Heart left ventricle (tissue), 16 donors: ENCODE measurements at regions not wholly inside any gene's neighbourhood (a gene's known extent, or its start where the extent isn't known, plus 50 kb on each side); places are given as distances from the start of the nearest gene placed in this dataset.

Experiments
- ATAC-seq, 4 donors: fragments of 200-7000 bp; cut with Tn5 transposase; one replicate each; pipeline ENCODE4 v1.9.1; 2020 to 2022; ENCODE audit warnings: moderate library complexity in 4 of 4, mild to moderate bottlenecking in 3 of 4, moderate number of reproducible peaks in 1 of 4
- DNase-seq, 5 donors: peaks; one replicate each; pipeline ENCODE4 v3.0.0-alpha.2; 2020
- H3K27ac ChIP-seq, 12 donors: fragments of 200-600 bp; sonication (generic) in 4 of 12; one replicate each; pipeline versions ENCODE4 v1.5.0 to v1.8.0; 2016 to 2022; ENCODE audit warnings: mild to moderate bottlenecking in 2 of 12
- H3K27me3 ChIP-seq, 9 donors: fragments of 200-600 bp; sonication (generic) in 2 of 9; one replicate each; pipeline versions ENCODE4 v1.5.1 to v1.8.0; 2016 to 2022; ENCODE audit warnings: mild to moderate bottlenecking in 3 of 9
- H3K36me3 ChIP-seq, 9 donors: fragments of 200-600 bp; sonication (generic) in 2 of 9; one replicate each; pipeline versions ENCODE4 v1.5.0 to v1.8.0; 2018 to 2022; ENCODE audit warnings: mild to moderate bottlenecking in 2 of 9
- H3K4me1 ChIP-seq, 12 donors: fragments of 200-600 bp; sonication (generic) in 4 of 12; one replicate each; pipeline versions ENCODE4 v1.5.0 to v1.8.0; 2016 to 2022; ENCODE audit warnings: mild to moderate bottlenecking in 3 of 12
- H3K4me3 ChIP-seq, 12 donors: fragments of 200-600 bp; sonication (generic) in 4 of 12; one replicate each; pipeline versions ENCODE4 v1.5.0 to v1.8.0; 2017 to 2022; ENCODE audit warnings: mild to moderate bottlenecking in 9 of 12, moderate library complexity in 4 of 12
- H3K9me3 ChIP-seq, 12 donors: fragments of 200-600 bp; sonication (generic) in 4 of 12; one replicate each; pipeline versions ENCODE4 v1.5.0 to v1.8.0; 2016 to 2022; ENCODE audit warnings: mild to moderate bottlenecking in 1 of 12
- CTCF ChIP-seq, 12 donors: fragments of 200-600 bp; sonication (generic) in 4 of 12; IDR thresholded peaks; one replicate each; pipeline versions ENCODE4 v1.5.0 to v1.8.0; 2018 to 2022; ENCODE audit warnings: antibody characterized with exemption in 12 of 12, mild to moderate bottlenecking in 5 of 12
- POLR2A ChIP-seq, 2 donors: fragments of 450-650 bp; IDR thresholded peaks; one replicate each; pipeline ENCODE4 v1.6.1; 2017; ENCODE audit warnings: antibody characterized with exemption in 2 of 2, mild to moderate bottlenecking in 2 of 2, moderate library complexity in 2 of 2
- WGBS, 4 donors: extraction: QIAGEN DNeasy Blood & Tissue Kit in 2 of 4; methylation state at CpG; one replicate each; pipeline versions ENCODE4 v1.1.5 to v1.1.7; 2013 to 2018; 5-methylcytosine and 5-hydroxymethylcytosine counted together
- intact Hi-C, 10 donors: fragments of 100-400 bp; cut with DNase I; formaldehyde crosslinking; loops; one replicate each; pipeline versions ENCODE4 v1.11.1 to v1.14.2; 2022
- donor health status: ischemic (EF 13 %, LVEDD 7.1; RV severe dilation, severe dysfunction).
- donor health status: healthy with polysubstance abuse.
- donor health status: DM: no; HTN: yes; CAD: no.
- donor health status: DM: no; HTN: no; CAD: no.
- donor health status: ischemic (EF 25% LVEDD 6.9; RV normal size, moderate dysfunction).
- donor health status: ischemic (EF 25% LVEDD 5.7; RV mildly dilated, moderate dysfunction).
- donor health status: healthy.
- donor health status: DM: yes; HTN: yes; CAD: no.
- donor health status: ischemic (EF 35%, LVEDD 5.7; RV mildly dilated, moderate dysfunction).
- donor health status: nonischemic (EF 11% LVEDD 7.7; RV severe dilation, severe dysfunction).
- donor health status: DM: yes; HTN: yes; CAD: no.
- donor health status: PGD.
- donor health status: ischemic (EF 29% LVEDD 5.4; RV normal size, mild dysfunction).
- donor health status: nonischemic (EF 23%, LVEDD 6.1; RV moderate dilation, normal function).

DNA sequence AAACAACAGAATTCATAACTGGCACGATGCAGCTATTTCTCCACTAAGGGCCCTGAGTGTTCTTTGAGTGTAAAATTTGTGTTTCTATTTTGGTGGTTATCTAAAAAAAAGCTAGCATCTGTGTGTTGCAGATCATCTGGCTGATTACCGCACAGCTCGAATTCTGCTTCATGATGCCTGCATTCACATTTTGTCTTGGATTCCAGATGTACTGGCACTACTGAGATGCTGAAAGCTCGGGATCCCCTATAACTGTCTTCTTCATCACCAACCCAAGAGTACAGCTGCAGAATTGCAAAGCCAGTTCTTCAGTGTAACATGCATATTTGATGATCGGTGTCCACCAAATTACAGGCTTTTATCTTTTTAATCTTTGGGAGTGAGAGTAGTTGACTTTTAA is 51.6 kb upstream of the ZNF532 start:
- Histone ChIP-seq H3K4me1 (peaks cover 0 to 8% (median 0%) of the 10 kb centered on the region in 12 donors), H3K27me3 (no peaks in the 10 kb centered on the region), H3K9me3 (no peaks in the 10 kb centered on the region), H3K27ac (no peak overlapping the region), H3K4me3 (no peak overlapping the region), H3K36me3 (no peaks in the 10 kb centered on the region)
- no peak for TF ChIP-seq CTCF (IDR thresholded peaks at IDR 0.05)
- no peak for TF ChIP-seq POLR2A (IDR thresholded peaks at IDR 0.05)
- ATAC-seq (no peak), DNase-seq (no peak)
- intact Hi-C loops = no loop called here
- 80 to 92% (median 83%) methylated on average over 5 of the region's 5 CpGs for WGBS, 4 donors

DNA sequence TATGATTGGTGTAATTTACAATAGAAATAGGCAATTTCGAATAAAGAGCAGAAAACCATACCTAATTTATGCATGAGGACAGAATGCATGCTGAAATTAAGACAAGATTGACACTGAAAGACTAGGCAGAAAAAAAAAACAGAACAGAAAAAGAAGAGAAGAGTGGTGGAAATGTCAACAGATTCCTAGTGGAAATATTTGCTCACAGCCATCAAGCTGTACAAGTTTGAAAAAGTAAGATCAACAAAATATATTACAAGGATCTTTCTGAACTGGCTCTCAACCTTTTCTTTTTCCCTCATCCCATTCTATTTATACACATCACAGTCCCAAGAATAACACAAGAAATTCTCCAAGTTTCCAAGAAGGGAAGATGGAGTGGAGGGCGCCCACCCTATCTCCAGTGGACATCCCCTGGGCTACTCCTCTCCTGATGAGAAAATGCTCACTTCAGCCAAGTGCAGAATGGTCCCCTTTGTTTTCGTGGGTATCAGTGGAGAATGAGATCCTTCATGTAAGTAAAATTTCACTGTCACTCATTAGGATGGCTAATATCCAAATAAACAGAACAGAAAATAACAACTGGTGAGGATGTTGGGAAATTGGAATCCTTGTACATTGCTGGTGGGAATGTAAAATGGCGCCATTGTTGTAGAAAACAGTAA is 51.0 kb upstream of the ZNF532 start:
- Histone ChIP-seq H3K36me3 (no peaks in the 10 kb centered on the region), H3K27me3 (no peaks in the 10 kb centered on the region), H3K4me1 (peaks cover 0 to 8% (median 0%) of the 10 kb centered on the region in 12 donors), H3K27ac (peak overlapping the region in 2 of 12 donors; percentile 8 to 52), H3K4me3 (no peak overlapping the region), H3K9me3 (no peaks in the 10 kb centered on the region)
- intact Hi-C loops = no loop called here
- no peak for DNase-seq
- 66 to 73% (median 70%) methylated on average over 4 of the region's 4 CpGs for WGBS, 4 donors
- peak in 1 of 4 donors; percentile 34 for ATAC-seq
- TF ChIP-seq POLR2A (IDR thresholded peaks at IDR 0.05) (no peak), CTCF (IDR thresholded peaks at IDR 0.05) (no peak)

DNA sequence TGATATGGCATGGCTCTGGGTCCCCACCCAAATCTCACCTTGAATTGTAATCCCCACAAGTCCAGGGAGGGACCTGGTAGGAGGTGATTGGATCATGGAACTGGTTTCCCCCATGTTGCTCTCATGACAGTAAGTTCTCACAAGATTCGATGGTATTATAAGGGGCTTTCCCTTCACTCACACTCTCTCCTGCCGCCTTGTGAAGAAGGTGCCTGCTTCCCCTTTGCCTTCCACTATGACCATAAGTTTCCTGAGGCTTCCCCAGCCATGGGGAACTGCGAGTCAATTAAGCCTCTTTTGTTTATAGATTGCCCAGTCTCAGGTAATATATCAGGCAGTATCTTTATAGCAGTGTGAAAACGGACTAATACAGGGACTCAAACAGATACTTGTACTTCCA is 50.4 kb upstream of the ZNF532 start:
- TF ChIP-seq POLR2A (IDR thresholded peaks at IDR 0.05) (no peak), CTCF (IDR thresholded peaks at IDR 0.05) (no peak)
- Histone ChIP-seq H3K27me3 (no peaks in the 10 kb centered on the region), H3K9me3 (no peaks in the 10 kb centered on the region), H3K36me3 (no peaks in the 10 kb centered on the region), H3K4me3 (no peak overlapping the region), H3K4me1 (peaks cover 0 to 8% (median 0%) of the 10 kb centered on the region in 12 donors), H3K27ac (peak overlapping the region in 2 of 12 donors; percentile 8 to 52)
- DNase-seq (no peak), ATAC-seq (no peak)
- intact Hi-C loops = no loop called here
- 85 to 94% (median 92%) methylated on average over 4 of the region's 4 CpGs for WGBS, 4 donors
